ENCODE measurements at regions not wholly inside any gene's neighbourhood (a gene's known extent, or its start where the extent isn't known, plus 50 kb on each side); places are given as distances from the start of the nearest gene placed in this dataset.

- ChIA-PET POLR2A (no interaction called here), CTCF (no interaction called here)
- H3K4me1 Mint-ChIP-seq (ENCODE audit: insufficient read depth, unreplicated experiment), result peaks cover under 1% of the 10 kb centered on the region
- TF ChIP-seq CTCF (IDR thresholded peaks at IDR 0.05; ENCODE audit: unreplicated experiment), result no peak
- no peak overlapping the region for H3K27ac Mint-ChIP-seq (ENCODE audit: low read depth, unreplicated experiment)
- H3K27me3 Mint-ChIP-seq (ENCODE audit: insufficient read depth, unreplicated experiment), result no peaks in the 10 kb centered on the region
- H3K36me3 Mint-ChIP-seq (ENCODE audit: insufficient read depth, unreplicated experiment), result no peaks in the 10 kb centered on the region
- intact Hi-C loops (cut with micrococcal nuclease), result no loop called here
- DNase-seq (ENCODE audit: unreplicated experiment), result no peak
- no peaks in the 10 kb centered on the region for H3K9me3 Mint-ChIP-seq (ENCODE audit: unreplicated experiment)
- BruUV-seq (replicated peaks), result no TSS peak
- no peak overlapping the region for H3K4me3 Mint-ChIP-seq (ENCODE audit: unreplicated experiment)
Measured at GRCh38 chr6:48996461-48997119, 466.5 kb downstream of the MMUT start.

- no peaks in the 10 kb centered on the region for H3K9me3 Mint-ChIP-seq (ENCODE audit: unreplicated experiment)
- no TSS peak for BruUV-seq (replicated peaks)
- H3K36me3 Mint-ChIP-seq (ENCODE audit: insufficient read depth, unreplicated experiment), result no peaks in the 10 kb centered on the region
- H3K4me1 Mint-ChIP-seq (ENCODE audit: insufficient read depth, unreplicated experiment), result no peaks in the 10 kb centered on the region
- intact Hi-C loops (cut with micrococcal nuclease), result no loop called here
- H3K27ac Mint-ChIP-seq (ENCODE audit: low read depth, unreplicated experiment), result no peak overlapping the region
- no peak overlapping the region for H3K4me3 Mint-ChIP-seq (ENCODE audit: unreplicated experiment)
- no peak for DNase-seq (ENCODE audit: unreplicated experiment)
- no peaks in the 10 kb centered on the region for H3K27me3 Mint-ChIP-seq (ENCODE audit: insufficient read depth, unreplicated experiment)
- ChIA-PET POLR2A (no interaction called here), CTCF (interaction anchor here (0.9 kb wide), 1 partner anchor 1206 kb away, joined by 4 read pairs; no protein-coding TSS in a partner anchor)
- no peak for TF ChIP-seq CTCF (IDR thresholded peaks at IDR 0.05; ENCODE audit: unreplicated experiment)
Measured at GRCh38 chr6:48994811-48995210, 468.2 kb downstream of the MMUT start.

GRCh38 chr6:48990739-48991138, 472.3 kb downstream of the MMUT start:
- no peak for DNase-seq (ENCODE audit: unreplicated experiment)
- no peak for TF ChIP-seq CTCF (IDR thresholded peaks at IDR 0.05; ENCODE audit: unreplicated experiment)
- BruUV-seq (replicated peaks), result no TSS peak
- Mint-ChIP-seq H3K36me3 (ENCODE audit: insufficient read depth, unreplicated experiment) (peaks cover 7% of the 10 kb centered on the region), H3K4me3 (ENCODE audit: unreplicated experiment) (no peak overlapping the region), H3K27ac (ENCODE audit: low read depth, unreplicated experiment) (no peak overlapping the region), H3K27me3 (ENCODE audit: insufficient read depth, unreplicated experiment) (no peaks in the 10 kb centered on the region), H3K9me3 (ENCODE audit: unreplicated experiment) (peaks cover 8% of the 10 kb centered on the region), H3K4me1 (ENCODE audit: insufficient read depth, unreplicated experiment) (no peaks in the 10 kb centered on the region)
- CTCF ChIA-PET, result interaction anchor here (1.0 kb wide), 1 partner anchor 17 kb away, joined by 3 read pairs; no protein-coding TSS in a partner anchor
- POLR2A ChIA-PET, result interaction anchor here (0.6 to 1.0 kb wide), 3 partner anchors 10 to 1328 kb away, joined by 3 to 5 read pairs (median 3); no protein-coding TSS in a partner anchor
- intact Hi-C loops (cut with micrococcal nuclease), result no loop called here

GRCh38 chr6:48986845-48987244, 476.2 kb downstream of the MMUT start:
- no peak for TF ChIP-seq CTCF (IDR thresholded peaks at IDR 0.05; ENCODE audit: unreplicated experiment)
- ChIA-PET CTCF (interaction anchor here (0.5 to 1.2 kb wide), 3 partner anchors 43 to 1340 kb away, joined by 3 read pairs; no protein-coding TSS in a partner anchor), POLR2A (interaction anchor here (0.6 kb wide), 1 partner anchor 338 kb away, joined by 4 read pairs; no protein-coding TSS in a partner anchor)
- intact Hi-C loops (cut with micrococcal nuclease), result no loop called here
- H3K27ac Mint-ChIP-seq (ENCODE audit: low read depth, unreplicated experiment), result no peak overlapping the region
- H3K27me3 Mint-ChIP-seq (ENCODE audit: insufficient read depth, unreplicated experiment), result no peaks in the 10 kb centered on the region
- DNase-seq (ENCODE audit: unreplicated experiment), result no peak
- no TSS peak for BruUV-seq (replicated peaks)
- H3K4me3 Mint-ChIP-seq (ENCODE audit: unreplicated experiment), result no peak overlapping the region
- peaks cover 7% of the 10 kb centered on the region for H3K36me3 Mint-ChIP-seq (ENCODE audit: insufficient read depth, unreplicated experiment)
- H3K4me1 Mint-ChIP-seq (ENCODE audit: insufficient read depth, unreplicated experiment), result no peaks in the 10 kb centered on the region
- H3K9me3 Mint-ChIP-seq (ENCODE audit: unreplicated experiment), result peaks cover 8% of the 10 kb centered on the region

Data from MCF 10A (cell line).